ENCODE measurements at regions not wholly inside any gene's neighbourhood (a gene's known extent, or its start where the extent isn't known, plus 50 kb on each side); places are given as distances from the start of the nearest gene placed in this dataset.

DNA sequence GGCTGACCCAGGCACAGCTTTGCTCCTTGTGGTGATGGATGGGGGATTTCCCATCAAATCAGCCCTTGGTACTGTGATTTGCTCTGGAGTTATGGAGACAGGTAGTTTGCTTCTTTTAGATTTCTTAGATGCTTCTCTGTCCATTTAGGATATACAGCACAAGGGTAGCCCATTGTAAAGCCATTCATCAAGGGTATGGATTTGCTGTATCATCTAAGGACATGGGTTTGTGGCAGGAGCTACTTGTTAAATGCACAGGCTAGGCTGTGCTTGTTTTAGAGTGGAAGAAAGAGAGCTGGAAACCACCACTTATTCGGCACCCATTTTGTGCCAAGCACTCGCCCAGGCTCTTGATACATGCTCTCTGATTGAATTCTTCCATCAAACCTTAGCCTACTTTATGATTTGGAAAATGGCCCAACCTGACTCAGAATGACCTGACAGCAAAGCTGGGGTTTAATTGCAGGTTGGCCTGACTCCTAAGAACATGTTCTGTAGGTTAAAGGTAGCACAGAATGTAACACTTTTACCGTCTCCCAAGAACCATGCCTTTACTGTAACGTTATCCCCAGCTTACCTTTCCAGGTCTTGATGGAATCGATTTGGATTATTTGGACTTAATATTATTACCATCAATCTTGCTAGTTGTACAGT is 168.0 kb downstream of the SNX10 start:
- TF ChIP-seq, protein P1, sequence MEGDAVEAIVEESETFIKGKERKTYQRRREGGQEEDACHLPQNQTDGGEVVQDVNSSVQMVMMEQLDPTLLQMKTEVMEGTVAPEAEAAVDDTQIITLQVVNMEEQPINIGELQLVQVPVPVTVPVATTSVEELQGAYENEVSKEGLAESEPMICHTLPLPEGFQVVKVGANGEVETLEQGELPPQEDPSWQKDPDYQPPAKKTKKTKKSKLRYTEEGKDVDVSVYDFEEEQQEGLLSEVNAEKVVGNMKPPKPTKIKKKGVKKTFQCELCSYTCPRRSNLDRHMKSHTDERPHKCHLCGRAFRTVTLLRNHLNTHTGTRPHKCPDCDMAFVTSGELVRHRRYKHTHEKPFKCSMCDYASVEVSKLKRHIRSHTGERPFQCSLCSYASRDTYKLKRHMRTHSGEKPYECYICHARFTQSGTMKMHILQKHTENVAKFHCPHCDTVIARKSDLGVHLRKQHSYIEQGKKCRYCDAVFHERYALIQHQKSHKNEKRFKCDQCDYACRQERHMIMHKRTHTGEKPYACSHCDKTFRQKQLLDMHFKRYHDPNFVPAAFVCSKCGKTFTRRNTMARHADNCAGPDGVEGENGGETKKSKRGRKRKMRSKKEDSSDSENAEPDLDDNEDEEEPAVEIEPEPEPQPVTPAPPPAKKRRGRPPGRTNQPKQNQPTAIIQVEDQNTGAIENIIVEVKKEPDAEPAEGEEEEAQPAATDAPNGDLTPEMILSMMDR (IDR thresholded peaks at IDR 0.05; ENCODE audit: low read depth, low read length, missing input control), result no peak
- TF ChIP-seq FOXA2 (IDR thresholded peaks at IDR 0.05) (no peak), FOXA1 (IDR thresholded peaks at IDR 0.05) (no peak), GABPA (IDR thresholded peaks at IDR 0.05 in 1 of 2, conservative IDR thresholded peaks at IDR 0.05 in 1 of 2) (no peak), EGR1 (IDR thresholded peaks at IDR 0.05; ENCODE audit: low read depth in 2 of 2) (no peak), JUND (IDR thresholded peaks at IDR 0.05) (no peak)
- TF ChIP-seq, protein P2, sequence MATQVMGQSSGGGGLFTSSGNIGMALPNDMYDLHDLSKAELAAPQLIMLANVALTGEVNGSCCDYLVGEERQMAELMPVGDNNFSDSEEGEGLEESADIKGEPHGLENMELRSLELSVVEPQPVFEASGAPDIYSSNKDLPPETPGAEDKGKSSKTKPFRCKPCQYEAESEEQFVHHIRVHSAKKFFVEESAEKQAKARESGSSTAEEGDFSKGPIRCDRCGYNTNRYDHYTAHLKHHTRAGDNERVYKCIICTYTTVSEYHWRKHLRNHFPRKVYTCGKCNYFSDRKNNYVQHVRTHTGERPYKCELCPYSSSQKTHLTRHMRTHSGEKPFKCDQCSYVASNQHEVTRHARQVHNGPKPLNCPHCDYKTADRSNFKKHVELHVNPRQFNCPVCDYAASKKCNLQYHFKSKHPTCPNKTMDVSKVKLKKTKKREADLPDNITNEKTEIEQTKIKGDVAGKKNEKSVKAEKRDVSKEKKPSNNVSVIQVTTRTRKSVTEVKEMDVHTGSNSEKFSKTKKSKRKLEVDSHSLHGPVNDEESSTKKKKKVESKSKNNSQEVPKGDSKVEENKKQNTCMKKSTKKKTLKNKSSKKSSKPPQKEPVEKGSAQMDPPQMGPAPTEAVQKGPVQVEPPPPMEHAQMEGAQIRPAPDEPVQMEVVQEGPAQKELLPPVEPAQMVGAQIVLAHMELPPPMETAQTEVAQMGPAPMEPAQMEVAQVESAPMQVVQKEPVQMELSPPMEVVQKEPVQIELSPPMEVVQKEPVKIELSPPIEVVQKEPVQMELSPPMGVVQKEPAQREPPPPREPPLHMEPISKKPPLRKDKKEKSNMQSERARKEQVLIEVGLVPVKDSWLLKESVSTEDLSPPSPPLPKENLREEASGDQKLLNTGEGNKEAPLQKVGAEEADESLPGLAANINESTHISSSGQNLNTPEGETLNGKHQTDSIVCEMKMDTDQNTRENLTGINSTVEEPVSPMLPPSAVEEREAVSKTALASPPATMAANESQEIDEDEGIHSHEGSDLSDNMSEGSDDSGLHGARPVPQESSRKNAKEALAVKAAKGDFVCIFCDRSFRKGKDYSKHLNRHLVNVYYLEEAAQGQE (IDR thresholded peaks at IDR 0.05), result no peak
- TF ChIP-seq, protein P3, sequence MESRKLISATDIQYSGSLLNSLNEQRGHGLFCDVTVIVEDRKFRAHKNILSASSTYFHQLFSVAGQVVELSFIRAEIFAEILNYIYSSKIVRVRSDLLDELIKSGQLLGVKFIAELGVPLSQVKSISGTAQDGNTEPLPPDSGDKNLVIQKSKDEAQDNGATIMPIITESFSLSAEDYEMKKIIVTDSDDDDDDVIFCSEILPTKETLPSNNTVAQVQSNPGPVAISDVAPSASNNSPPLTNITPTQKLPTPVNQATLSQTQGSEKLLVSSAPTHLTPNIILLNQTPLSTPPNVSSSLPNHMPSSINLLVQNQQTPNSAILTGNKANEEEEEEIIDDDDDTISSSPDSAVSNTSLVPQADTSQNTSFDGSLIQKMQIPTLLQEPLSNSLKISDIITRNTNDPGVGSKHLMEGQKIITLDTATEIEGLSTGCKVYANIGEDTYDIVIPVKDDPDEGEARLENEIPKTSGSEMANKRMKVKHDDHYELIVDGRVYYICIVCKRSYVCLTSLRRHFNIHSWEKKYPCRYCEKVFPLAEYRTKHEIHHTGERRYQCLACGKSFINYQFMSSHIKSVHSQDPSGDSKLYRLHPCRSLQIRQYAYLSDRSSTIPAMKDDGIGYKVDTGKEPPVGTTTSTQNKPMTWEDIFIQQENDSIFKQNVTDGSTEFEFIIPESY (IDR thresholded peaks at IDR 0.05), result no peak
